Right kidney (tissue), 1 donor: ENCODE measurements at regions not wholly inside any gene's neighbourhood (a gene's known extent, or its start where the extent isn't known, plus 50 kb on each side); places are given as distances from the start of the nearest gene placed in this dataset.
"Not testable (repeated sequence)": the region's sequence is repeated elsewhere in the genome, so short reads cannot be mapped to it uniquely, and the experiment has no call there.

Source experiments
- DNase-seq: peaks from one replicate; pipeline ENCODE4 v3.0.0-alpha.2; 2016

GRCh38 chr5:171714851-171715250, 70.8 kb upstream of the SMIM23 start:
- no peak for DNase-seq

GRCh38 chr5:171715551-171715950, 70.1 kb upstream of the SMIM23 start:
- DNase-seq, result no peak

- DNase-seq, result no peak
These were observed 65.5 kb upstream of the SMIM23 start for GRCh38 chr5:171720086-171720485.

GRCh38 chr5:171721464-171721863, 64.2 kb upstream of the SMIM23 start:
- DNase-seq, result no peak

- no peak for DNase-seq
These were observed 61.0 kb upstream of the SMIM23 start for GRCh38 chr5:171724468-171725204.

GRCh38 chr5:171725205-171725601, 60.4 kb upstream of the SMIM23 start:
- DNase-seq, result no peak

GRCh38 chr5:171726819-171727218, 58.8 kb upstream of the SMIM23 start:
- not testable (repeated sequence) for DNase-seq

GRCh38 chr5:171728686-171729085, 56.9 kb upstream of the SMIM23 start:
- no peak for DNase-seq
